CD14-positive monocyte (primary cell): ENCODE measurements at regions not wholly inside any gene's neighbourhood (a gene's known extent, or its start where the extent isn't known, plus 50 kb on each side); places are given as distances from the start of the nearest gene placed in this dataset.

Source experiments
- DNase-seq, 3 donors: peaks; one replicate each; pipeline ENCODE4 v3.0.0-alpha.2; 2011 to 2022
- H2AFZ ChIP-seq: 2 replicates; pipeline ENCODE4 v1.6.0; 2012; ENCODE audit warnings: mild to moderate bottlenecking, low read depth, low read length, inconsistent platforms; ENCODE audit not compliant: insufficient read depth, poor library complexity, severe bottlenecking
- H3K27ac ChIP-seq, 2 donors: 1 replicate in 1 of 2; 2 replicates in 1 of 2; pipeline ENCODE4 v1.5.1; 2012 to 2013; ENCODE audit warnings: low read length in 2 of 2, control low read depth in 1 of 2, inconsistent platforms in 1 of 2, low read depth in 1 of 2, mild to moderate bottlenecking in 1 of 2
- H3K27me3 ChIP-seq, 2 donors: one replicate each; pipeline versions ENCODE4 v1.6.0 to v1.6.1; 2011 to 2013; ENCODE audit warnings: low read length in 2 of 2; ENCODE audit not compliant: control insufficient read depth in 2 of 2, insufficient read depth in 2 of 2
- H3K36me3 ChIP-seq, 2 donors: replicated peaks in 1 of 2; 1 replicate in 1 of 2; 2 replicates in 1 of 2; pipeline versions ENCODE4 v1.5.1 to v1.6.1; 2012 to 2013; ENCODE audit warnings: low read length in 2 of 2, control low read depth in 1 of 2, inconsistent platforms in 1 of 2, mild to moderate bottlenecking in 1 of 2; ENCODE audit not compliant: insufficient read depth in 2 of 2, control insufficient read depth in 1 of 2
- H3K4me1 ChIP-seq, 2 donors: 1 replicate in 1 of 2; 2 replicates in 1 of 2; pipeline versions ENCODE4 v1.5.1 to v1.6.1; 2012 to 2013; ENCODE audit warnings: low read length in 2 of 2, control low read depth in 1 of 2, inconsistent platforms in 1 of 2, mild to moderate bottlenecking in 1 of 2, moderate library complexity in 1 of 2; ENCODE audit not compliant: insufficient read depth in 2 of 2, control insufficient read depth in 1 of 2
- H3K4me2 ChIP-seq: replicated peaks from 2 replicates; pipeline ENCODE3; 2012; ENCODE audit warnings: low read length, moderate library complexity, mild to moderate bottlenecking; ENCODE audit not compliant: poor library complexity, severe bottlenecking; ENCODE audit errors: extremely low read depth
- H3K4me3 ChIP-seq, 3 experiments: fragments of 200-600 bp in 1 of 3; sonication (generic) in 1 of 3; replicated peaks in 1 of 3; 1 replicate in 2 of 3; 2 replicates in 1 of 3; pipeline ENCODE4 v1.5.1; 2011 to 2013; ENCODE audit warnings: low read length in 3 of 3, mild to moderate bottlenecking in 3 of 3, control low read depth in 2 of 3, low read depth in 2 of 3, inconsistent platforms in 1 of 3, moderate library complexity in 1 of 3
- H3K79me2 ChIP-seq: 2 replicates; pipeline ENCODE4 v1.6.0; 2012; ENCODE audit warnings: mild to moderate bottlenecking, control low read depth, inconsistent platforms, low read length, moderate library complexity; ENCODE audit not compliant: insufficient read depth
- H3K9ac ChIP-seq: 2 replicates; pipeline ENCODE4 v1.6.0; 2017; ENCODE audit warnings: low read length, mild to moderate bottlenecking; ENCODE audit not compliant: insufficient read depth, poor library complexity, severe bottlenecking
- H3K9me3 ChIP-seq, 2 donors: replicated peaks in 1 of 2; 1 replicate in 1 of 2; 2 replicates in 1 of 2; pipeline versions ENCODE4 v1.5.1 to v1.6.1; 2012 to 2013; ENCODE audit warnings: low read length in 2 of 2, control low read depth in 1 of 2; ENCODE audit not compliant: control insufficient read depth in 1 of 2, insufficient read depth in 1 of 2
- H4K20me1 ChIP-seq: 2 replicates; pipeline ENCODE4 v1.6.0; 2012; ENCODE audit warnings: mild to moderate bottlenecking, low read length, control low read depth, moderate library complexity; ENCODE audit not compliant: insufficient read depth
- H3K27ac Mint-ChIP-seq, 7 donors: one replicate each; pipeline ENCODE4 v1.8.0; 2020; ENCODE audit warnings: mild to moderate bottlenecking in 7 of 7, mixed read lengths in 7 of 7, moderate library complexity in 6 of 7, inconsistent platforms in 2 of 7
- H3K27me3 Mint-ChIP-seq, 3 donors: one replicate each; pipeline ENCODE4 v1.8.0; 2021 to 2022; ENCODE audit warnings: low read depth in 3 of 3, mild to moderate bottlenecking in 3 of 3, mixed read lengths in 3 of 3, moderate library complexity in 3 of 3, inconsistent platforms in 1 of 3
- H3K36me3 Mint-ChIP-seq, 2 donors: one replicate each; pipeline ENCODE4 v1.8.0; 2020; ENCODE audit warnings: mixed read lengths in 2 of 2, inconsistent platforms in 1 of 2, mild to moderate bottlenecking in 1 of 2
- H3K4me1 Mint-ChIP-seq: one replicate; pipeline ENCODE4 v1.8.0; 2020; ENCODE audit warnings: mild to moderate bottlenecking, mixed read lengths
- H3K4me3 Mint-ChIP-seq, 2 donors: one replicate each; pipeline ENCODE4 v1.8.0; 2020; ENCODE audit warnings: mild to moderate bottlenecking in 2 of 2, mixed read lengths in 2 of 2, moderate library complexity in 1 of 2
- H3K9me3 Mint-ChIP-seq, 7 donors: one replicate each; pipeline ENCODE4 v1.8.0; 2020 to 2022; ENCODE audit warnings: mixed read lengths in 7 of 7, mild to moderate bottlenecking in 6 of 7, moderate library complexity in 6 of 7, inconsistent platforms in 2 of 7
- WGBS: methylation state at CpG from one replicate; pipeline ENCODE4 v1.1.5; 2013; ENCODE audit warnings: missing lambda C conversion rate; ENCODE audit not compliant: insufficient coverage; 5-methylcytosine and 5-hydroxymethylcytosine counted together
- intact Hi-C, 2 donors: fragments of 100-400 bp; cut with micrococcal nuclease; formaldehyde crosslinking; loops; one replicate each; pipeline versions ENCODE4 v1.15.0 to v1.15.1; 2023
- TF ChIP-seq, protein P1 (sequence below): fragments of 200-600 bp; IDR thresholded peaks from one replicate; pipeline ENCODE4 v1.8.0; 2022; ENCODE audit warnings: antibody characterized with exemption, mild to moderate bottlenecking

- intact Hi-C loops = no loop called here
- H3K79me2 ChIP-seq = no peaks in the 10 kb centered on the region
- Mint-ChIP-seq H3K27ac (no peak overlapping the region), H3K9me3 (peaks cover 0 to 3% (median 0%) of the 10 kb centered on the region in 7 donors), H3K4me1 (peaks cover 2% of the 10 kb centered on the region), H3K36me3 (no peaks in the 10 kb centered on the region), H3K4me3 (no peak overlapping the region), H3K27me3 (peaks cover 0 to 3% (median 0%) of the 10 kb centered on the region in 3 donors)
- TF ChIP-seq, protein P1, sequence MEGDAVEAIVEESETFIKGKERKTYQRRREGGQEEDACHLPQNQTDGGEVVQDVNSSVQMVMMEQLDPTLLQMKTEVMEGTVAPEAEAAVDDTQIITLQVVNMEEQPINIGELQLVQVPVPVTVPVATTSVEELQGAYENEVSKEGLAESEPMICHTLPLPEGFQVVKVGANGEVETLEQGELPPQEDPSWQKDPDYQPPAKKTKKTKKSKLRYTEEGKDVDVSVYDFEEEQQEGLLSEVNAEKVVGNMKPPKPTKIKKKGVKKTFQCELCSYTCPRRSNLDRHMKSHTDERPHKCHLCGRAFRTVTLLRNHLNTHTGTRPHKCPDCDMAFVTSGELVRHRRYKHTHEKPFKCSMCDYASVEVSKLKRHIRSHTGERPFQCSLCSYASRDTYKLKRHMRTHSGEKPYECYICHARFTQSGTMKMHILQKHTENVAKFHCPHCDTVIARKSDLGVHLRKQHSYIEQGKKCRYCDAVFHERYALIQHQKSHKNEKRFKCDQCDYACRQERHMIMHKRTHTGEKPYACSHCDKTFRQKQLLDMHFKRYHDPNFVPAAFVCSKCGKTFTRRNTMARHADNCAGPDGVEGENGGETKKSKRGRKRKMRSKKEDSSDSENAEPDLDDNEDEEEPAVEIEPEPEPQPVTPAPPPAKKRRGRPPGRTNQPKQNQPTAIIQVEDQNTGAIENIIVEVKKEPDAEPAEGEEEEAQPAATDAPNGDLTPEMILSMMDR = no peak
- no peak overlapping the region for H3K4me2 ChIP-seq
- WGBS = no CpG with 5 or more reads among the region's 2 CpGs
- H3K27me3 ChIP-seq = no peaks in the 10 kb centered on the region
- H4K20me1 ChIP-seq = no peaks in the 10 kb centered on the region
- H3K27ac ChIP-seq = no peak overlapping the region
- H3K9ac ChIP-seq = no peak overlapping the region
- H3K9me3 ChIP-seq = no peaks in the 10 kb centered on the region
- H3K36me3 ChIP-seq = no peaks in the 10 kb centered on the region
- H2AFZ ChIP-seq = no peak overlapping the region
- H3K4me1 ChIP-seq = no peaks in the 10 kb centered on the region
- DNase-seq = no peak
- no peak overlapping the region for H3K4me3 ChIP-seq
Observed at GRCh38 chrX:124226129-124226528, 106.3 kb upstream of the TEX13D start.

DNA sequence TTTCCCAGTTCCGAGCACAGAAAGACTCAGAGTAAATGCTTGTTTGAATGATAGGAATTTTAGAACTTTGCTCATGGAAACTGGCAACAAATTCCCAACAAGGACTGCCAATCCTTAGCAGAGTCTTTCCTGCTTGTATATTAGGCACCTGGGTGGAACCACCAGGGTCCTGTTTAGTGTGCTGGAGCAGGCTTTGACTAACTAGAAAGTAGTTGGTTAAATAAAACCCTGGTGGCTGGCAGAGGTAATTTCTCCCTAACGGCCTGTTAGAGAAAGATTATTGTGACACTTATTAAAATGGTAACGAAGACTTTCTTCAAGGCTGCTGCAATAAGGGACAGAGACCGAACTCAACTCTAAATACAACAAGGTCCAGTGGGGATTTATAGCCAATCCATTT, 103.6 kb upstream of the TEX13D start:
- H3K4me2 ChIP-seq = no peak overlapping the region
- no peaks in the 10 kb centered on the region for H4K20me1 ChIP-seq
- no peak overlapping the region for H3K9ac ChIP-seq
- Mint-ChIP-seq H3K36me3 (no peaks in the 10 kb centered on the region), H3K4me3 (no peak overlapping the region), H3K4me1 (peaks cover 2% of the 10 kb centered on the region), H3K27me3 (peaks cover 0 to 5% (median 2%) of the 10 kb centered on the region in 3 donors), H3K27ac (no peak overlapping the region), H3K9me3 (no peaks in the 10 kb centered on the region)
- TF ChIP-seq, protein P1 = no peak
- no peaks in the 10 kb centered on the region for H3K4me1 ChIP-seq
- no peaks in the 10 kb centered on the region for H3K9me3 ChIP-seq
- no peaks in the 10 kb centered on the region for H3K79me2 ChIP-seq
- no peaks in the 10 kb centered on the region for H3K36me3 ChIP-seq
- no peaks in the 10 kb centered on the region for H3K27me3 ChIP-seq
- H2AFZ ChIP-seq = no peak overlapping the region
- no peak for DNase-seq
- H3K4me3 ChIP-seq = no peak overlapping the region
- no CpG with 5 or more reads among the region's 4 CpGs for WGBS
- no peak overlapping the region for H3K27ac ChIP-seq
- intact Hi-C loops = no loop called here
